ENCODE measurements at regions not wholly inside any gene's neighbourhood (a gene's known extent, or its start where the extent isn't known, plus 50 kb on each side); places are given as distances from the start of the nearest gene placed in this dataset.

- TF ChIP-seq CTCF (IDR thresholded peaks at IDR 0.05) (no peak), EP300 (IDR thresholded peaks at IDR 0.05) (no peak), POLR2A (IDR thresholded peaks at IDR 0.05) (no peak)
Observed at GRCh38 chr16:73122604-73123391, 74.9 kb upstream of the ZFHX3 start.

All from upper lobe of left lung (tissue), 4 donors.